22Rv1 (cell line): ENCODE measurements at regions not wholly inside any gene's neighbourhood (a gene's known extent, or its start where the extent isn't known, plus 50 kb on each side); places are given as distances from the start of the nearest gene placed in this dataset.

Experiments
- ZFX ChIP-seq: fragments of 450-650 bp; IDR thresholded peaks from 2 replicates; pipeline ENCODE4 v1.6.1; 2017; ENCODE audit warnings: antibody characterized with exemption, borderline replicate concordance
- TF ChIP-seq, protein P1 (sequence below): fragments of 450-650 bp; IDR thresholded peaks from 2 replicates; pipeline ENCODE4 v1.5.1; 2017; ENCODE audit warnings: mild to moderate bottlenecking

DNA sequence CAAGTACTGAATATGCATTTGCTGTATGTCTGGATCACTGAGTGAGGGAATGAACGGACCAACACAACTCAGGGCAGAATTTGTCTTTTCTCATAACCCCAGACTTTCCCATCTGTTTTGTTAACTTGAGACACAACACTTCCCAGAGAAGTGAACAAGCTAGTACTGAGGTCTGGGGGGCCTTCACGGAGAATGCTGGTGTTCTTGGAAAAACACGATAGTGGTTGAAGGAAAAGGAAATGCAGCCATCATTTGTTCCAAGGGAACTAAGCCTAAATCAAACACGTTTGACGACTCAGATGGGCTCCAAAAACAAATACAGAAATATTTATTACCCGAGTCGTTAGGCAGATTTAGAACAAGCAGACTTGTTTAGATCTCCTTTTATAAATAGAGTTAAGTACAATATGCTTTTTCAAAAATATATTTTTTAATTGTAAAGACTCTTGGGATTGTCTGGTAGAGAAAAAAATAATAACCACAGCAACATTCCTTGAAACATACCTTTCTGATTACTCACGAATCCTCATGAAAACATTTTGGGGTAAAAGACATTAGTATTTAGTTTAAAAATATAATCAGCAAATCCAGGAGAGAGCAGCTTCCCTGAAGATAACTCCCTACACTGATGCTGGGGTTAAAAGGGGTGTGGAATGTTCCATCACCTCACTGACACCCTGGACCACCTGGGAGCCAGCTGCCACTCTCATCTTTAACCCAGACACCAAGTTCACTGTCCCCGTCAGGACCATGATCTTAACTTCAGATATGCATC, 427.7 kb upstream of the RUNX1 start:
- TF ChIP-seq, protein P1, sequence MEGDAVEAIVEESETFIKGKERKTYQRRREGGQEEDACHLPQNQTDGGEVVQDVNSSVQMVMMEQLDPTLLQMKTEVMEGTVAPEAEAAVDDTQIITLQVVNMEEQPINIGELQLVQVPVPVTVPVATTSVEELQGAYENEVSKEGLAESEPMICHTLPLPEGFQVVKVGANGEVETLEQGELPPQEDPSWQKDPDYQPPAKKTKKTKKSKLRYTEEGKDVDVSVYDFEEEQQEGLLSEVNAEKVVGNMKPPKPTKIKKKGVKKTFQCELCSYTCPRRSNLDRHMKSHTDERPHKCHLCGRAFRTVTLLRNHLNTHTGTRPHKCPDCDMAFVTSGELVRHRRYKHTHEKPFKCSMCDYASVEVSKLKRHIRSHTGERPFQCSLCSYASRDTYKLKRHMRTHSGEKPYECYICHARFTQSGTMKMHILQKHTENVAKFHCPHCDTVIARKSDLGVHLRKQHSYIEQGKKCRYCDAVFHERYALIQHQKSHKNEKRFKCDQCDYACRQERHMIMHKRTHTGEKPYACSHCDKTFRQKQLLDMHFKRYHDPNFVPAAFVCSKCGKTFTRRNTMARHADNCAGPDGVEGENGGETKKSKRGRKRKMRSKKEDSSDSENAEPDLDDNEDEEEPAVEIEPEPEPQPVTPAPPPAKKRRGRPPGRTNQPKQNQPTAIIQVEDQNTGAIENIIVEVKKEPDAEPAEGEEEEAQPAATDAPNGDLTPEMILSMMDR, result no peak
- no peak for TF ChIP-seq ZFX
